ENCODE measurements at regions not wholly inside any gene's neighbourhood (a gene's known extent, or its start where the extent isn't known, plus 50 kb on each side); places are given as distances from the start of the nearest gene placed in this dataset.

- no peak for DNase-seq
Observed at GRCh38 chr6:138719011-138719635, 54.4 kb upstream of the CCDC28A start.

- DNase-seq = no peak
Observed at GRCh38 chr6:138719744-138720143, 53.8 kb upstream of the CCDC28A start.

- no peak for DNase-seq
Observed at GRCh38 chr6:138722425-138723371, 50.9 kb upstream of the CCDC28A start.

All from activated naive CD4-positive, alpha-beta T cell treated with Interleukin-2 at 50 U/mL for 16 hours (primary cell).